ENCODE measurements at regions not wholly inside any gene's neighbourhood (a gene's known extent, or its start where the extent isn't known, plus 50 kb on each side); places are given as distances from the start of the nearest gene placed in this dataset.

GRCh38 chr5:97266076-97266475, 83.0 kb upstream of the RIOK2 start:
- intact Hi-C loops (cut with micrococcal nuclease; ENCODE audit: unreplicated experiment) = no loop called here
- Mint-ChIP-seq H3K27me3 (ENCODE audit: unreplicated experiment) (no peaks in the 10 kb centered on the region), H3K4me1 (ENCODE audit: low read depth, unreplicated experiment) (no peaks in the 10 kb centered on the region), H3K27ac (ENCODE audit: unreplicated experiment) (no peak overlapping the region), H3K9me3 (ENCODE audit: low read depth, unreplicated experiment) (no peaks in the 10 kb centered on the region), H3K4me3 (ENCODE audit: low read depth, unreplicated experiment) (no peak overlapping the region), H3K36me3 (ENCODE audit: insufficient read depth, unreplicated experiment) (no peaks in the 10 kb centered on the region)
- DNase-seq = no peak
- no TSS peak for BruUV-seq (replicated peaks)
- CTCF ChIA-PET = interaction anchor here (0.5 kb wide), 1 partner anchor 1385 kb away, joined by 3 read pairs; no protein-coding TSS in a partner anchor
- TF ChIP-seq CTCF (IDR thresholded peaks at IDR 0.05; ENCODE audit: unreplicated experiment) = no peak

- H3K27ac Mint-ChIP-seq (ENCODE audit: unreplicated experiment) = no peak overlapping the region
- no peak overlapping the region for H3K4me3 Mint-ChIP-seq (ENCODE audit: low read depth, unreplicated experiment)
- peaks cover 4% of the 10 kb centered on the region for H3K9me3 Mint-ChIP-seq (ENCODE audit: low read depth, unreplicated experiment)
- H3K27me3 Mint-ChIP-seq (ENCODE audit: unreplicated experiment) = no peaks in the 10 kb centered on the region
- H3K4me1 Mint-ChIP-seq (ENCODE audit: low read depth, unreplicated experiment) = no peaks in the 10 kb centered on the region
- no peak for DNase-seq
- no peaks in the 10 kb centered on the region for H3K36me3 Mint-ChIP-seq (ENCODE audit: insufficient read depth, unreplicated experiment)
- TF ChIP-seq CTCF (IDR thresholded peaks at IDR 0.05; ENCODE audit: unreplicated experiment) = no peak
- BruUV-seq (replicated peaks) = no TSS peak
- intact Hi-C loops (cut with micrococcal nuclease; ENCODE audit: unreplicated experiment) = no loop called here
- CTCF ChIA-PET = interaction anchor here (0.5 kb wide), 1 partner anchor 1386 kb away, joined by 3 read pairs; no protein-coding TSS in a partner anchor
Measured at GRCh38 chr5:97266576-97266975, 83.5 kb upstream of the RIOK2 start.

DNA sequence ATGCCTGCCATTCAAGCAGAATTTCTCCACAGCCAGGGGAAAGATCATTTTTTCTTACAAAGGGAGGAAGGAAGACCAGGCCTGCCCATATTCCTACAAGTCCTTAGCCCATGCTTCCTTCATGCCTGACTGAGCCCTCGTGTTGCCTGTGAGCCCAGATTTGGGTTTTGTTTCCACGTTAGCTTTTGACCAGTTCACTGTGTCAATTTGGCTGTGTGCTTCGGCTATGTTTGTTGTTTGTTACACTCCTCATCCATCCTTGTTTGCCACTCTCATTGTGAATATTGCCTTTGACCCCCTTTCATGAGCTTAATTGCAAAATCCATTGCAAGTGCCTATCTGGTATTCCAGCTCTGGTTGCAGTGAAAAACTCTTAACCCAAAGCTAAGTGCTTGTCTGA, 84.7 kb upstream of the RIOK2 start:
- no peak for TF ChIP-seq CTCF (IDR thresholded peaks at IDR 0.05; ENCODE audit: unreplicated experiment)
- Mint-ChIP-seq H3K4me1 (ENCODE audit: low read depth, unreplicated experiment) (no peaks in the 10 kb centered on the region), H3K36me3 (ENCODE audit: insufficient read depth, unreplicated experiment) (no peaks in the 10 kb centered on the region), H3K27me3 (ENCODE audit: unreplicated experiment) (no peaks in the 10 kb centered on the region), H3K4me3 (ENCODE audit: low read depth, unreplicated experiment) (no peak overlapping the region), H3K27ac (ENCODE audit: unreplicated experiment) (no peak overlapping the region), H3K9me3 (ENCODE audit: low read depth, unreplicated experiment) (peaks cover 4% of the 10 kb centered on the region)
- intact Hi-C loops (cut with micrococcal nuclease; ENCODE audit: unreplicated experiment) = no loop called here
- no peak for DNase-seq
- CTCF ChIA-PET = no interaction called here
- BruUV-seq (replicated peaks) = no TSS peak

DNA sequence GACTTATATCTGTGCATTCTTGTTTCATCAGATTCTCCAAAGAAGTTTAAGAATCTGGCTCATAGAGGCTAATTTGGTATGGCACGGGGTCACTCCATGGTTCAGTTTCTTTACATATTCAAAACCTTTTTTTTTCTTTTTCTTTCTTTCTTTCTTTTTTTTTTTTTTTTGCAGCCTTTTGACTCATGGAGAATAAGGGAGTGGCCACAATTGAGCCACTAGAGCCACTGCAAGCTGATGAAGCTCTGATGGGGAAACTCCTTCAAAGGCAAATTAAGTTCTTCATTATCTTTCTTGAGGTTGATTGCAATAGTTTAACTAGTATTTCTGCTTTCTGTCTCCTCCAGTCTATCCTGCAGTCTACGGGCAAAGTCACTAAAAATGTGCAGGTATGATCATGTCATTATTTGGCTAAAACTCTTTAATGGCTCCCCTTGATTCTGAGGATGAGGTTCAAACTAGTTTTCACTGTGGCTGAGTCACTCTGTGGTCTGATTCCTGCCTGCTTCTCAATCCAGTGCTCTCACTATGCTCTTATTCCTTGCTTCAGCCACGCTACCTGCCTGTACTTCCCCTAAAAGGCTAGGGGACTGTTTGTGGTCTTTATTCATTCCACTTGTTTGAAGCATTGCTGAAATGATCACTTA, 93.5 kb upstream of the RIOK2 start:
- DNase-seq = no peak
- H3K4me3 Mint-ChIP-seq (ENCODE audit: low read depth, unreplicated experiment) = no peak overlapping the region
- no peaks in the 10 kb centered on the region for H3K36me3 Mint-ChIP-seq (ENCODE audit: insufficient read depth, unreplicated experiment)
- no peaks in the 10 kb centered on the region for H3K4me1 Mint-ChIP-seq (ENCODE audit: low read depth, unreplicated experiment)
- CTCF ChIA-PET = no interaction called here
- intact Hi-C loops (cut with micrococcal nuclease; ENCODE audit: unreplicated experiment) = no loop called here
- no peak for TF ChIP-seq CTCF (IDR thresholded peaks at IDR 0.05; ENCODE audit: unreplicated experiment)
- no peak overlapping the region for H3K27ac Mint-ChIP-seq (ENCODE audit: unreplicated experiment)
- no TSS peak for BruUV-seq (replicated peaks)
- H3K27me3 Mint-ChIP-seq (ENCODE audit: unreplicated experiment) = no peaks in the 10 kb centered on the region
- peaks cover 10% of the 10 kb centered on the region for H3K9me3 Mint-ChIP-seq (ENCODE audit: low read depth, unreplicated experiment)
